B cell (primary cell): ENCODE measurements at regions not wholly inside any gene's neighbourhood (a gene's known extent, or its start where the extent isn't known, plus 50 kb on each side); places are given as distances from the start of the nearest gene placed in this dataset.

Experiments
- ATAC-seq: fragments of 200-7000 bp; cut with Tn5 transposase; one replicate; pipeline ENCODE4 v1.10.0; 2021; ENCODE audit warnings: low read depth, mild to moderate bottlenecking, moderate number of reproducible peaks, moderate library complexity
- CTCF ChIA-PET: fragments of 350-600 bp; sonication (Branson Sonifier 250); formaldehyde crosslinking; loops from one replicate; lab custom pipeline; 2021; ENCODE audit warnings: antibody characterized with exemption, inconsistent platforms; lab: Charles Lee
- POLR2A ChIA-PET: fragments of 350-600 bp; sonication (Branson Sonifier 250); formaldehyde crosslinking; loops from one replicate; lab custom pipeline; 2021; ENCODE audit warnings: antibody characterized with exemption; lab: Charles Lee
- DNase-seq: peaks from one replicate; pipeline ENCODE4 v3.0.0; 2013
- H2AFZ ChIP-seq: 2 replicates; pipeline ENCODE4 v1.6.1; 2012; ENCODE audit warnings: mild to moderate bottlenecking, low read depth, low read length; ENCODE audit not compliant: insufficient read depth, poor library complexity, severe bottlenecking
- H3K27ac ChIP-seq, 2 donors: 1 replicate in 1 of 2; 2 replicates in 1 of 2; pipeline ENCODE4 v1.5.1; 2012 to 2013; ENCODE audit warnings: low read length in 2 of 2, mild to moderate bottlenecking in 2 of 2, moderate library complexity in 1 of 2
- H3K27me3 ChIP-seq, 4 experiments: fragments of 200-600 bp in 1 of 4; sonication (generic) in 1 of 4; replicated peaks in 1 of 4; 1 replicate in 2 of 4; 2 replicates in 2 of 4; pipeline versions ENCODE4 v1.6.1 to v1.7.0; 2013 to 2016; ENCODE audit warnings: low read length in 3 of 4, mild to moderate bottlenecking in 2 of 4, mixed read lengths in 1 of 4, moderate library complexity in 1 of 4; ENCODE audit not compliant: insufficient read depth in 4 of 4, control insufficient read depth in 3 of 4; ENCODE audit errors: control extremely low read depth in 1 of 4
- H3K36me3 ChIP-seq, 2 experiments: replicated peaks in 1 of 2; 1 replicate in 1 of 2; 2 replicates in 1 of 2; pipeline versions ENCODE4 v1.6.1 to v1.7.1; 2013; ENCODE audit warnings: low read length in 1 of 2; ENCODE audit not compliant: insufficient read depth in 2 of 2, control insufficient read depth in 1 of 2; ENCODE audit errors: control extremely low read depth in 1 of 2, extremely low read depth in 1 of 2
- H3K4me1 ChIP-seq, 2 donors: fragments of 200-600 bp in 1 of 2; sonication (generic) in 1 of 2; 1 replicate in 1 of 2; 2 replicates in 1 of 2; pipeline versions ENCODE4 v1.5.1 to v1.6.1; 2013 to 2017; ENCODE audit warnings: low read length in 2 of 2; ENCODE audit not compliant: control insufficient read depth in 2 of 2, insufficient read depth in 2 of 2
- H3K4me2 ChIP-seq: replicated peaks from 2 replicates; pipeline ENCODE3; 2012; ENCODE audit warnings: mild to moderate bottlenecking, low read depth, low read length; ENCODE audit not compliant: poor library complexity, severe bottlenecking
- H3K4me3 ChIP-seq, 5 experiments: fragments of 200-600 bp in 1 of 5; sonication (generic) in 1 of 5; 1 replicate in 3 of 5; 2 replicates in 2 of 5; pipeline versions ENCODE4 v1.5.1 to v1.7.0; 2011 to 2016; ENCODE audit warnings: low read length in 4 of 5, mild to moderate bottlenecking in 4 of 5, low read depth in 2 of 5, control low read depth in 1 of 5, moderate library complexity in 1 of 5; ENCODE audit not compliant: insufficient read depth in 1 of 5; ENCODE audit errors: control extremely low read depth in 1 of 5, extremely low read depth in 1 of 5
- H3K79me2 ChIP-seq: fragments of 200-600 bp; sonication (generic); one replicate; pipeline ENCODE4 v1.6.0; 2016; ENCODE audit warnings: low read length; ENCODE audit not compliant: control insufficient read depth, insufficient read depth
- H3K9ac ChIP-seq: fragments of 200-600 bp; sonication (generic); 2 replicates; pipeline ENCODE4 v1.6.1; 2017; ENCODE audit warnings: mild to moderate bottlenecking, low read length, moderate library complexity
- H3K9me3 ChIP-seq, 3 donors: one replicate each; pipeline versions ENCODE4 v1.6.1 to v1.7.1; 2013; ENCODE audit warnings: low read length in 2 of 3; ENCODE audit not compliant: control insufficient read depth in 2 of 3, insufficient read depth in 1 of 3; ENCODE audit errors: control extremely low read depth in 1 of 3
- H4K20me1 ChIP-seq: 2 replicates; pipeline ENCODE4 v1.6.0; 2012; ENCODE audit warnings: mild to moderate bottlenecking, low read length; ENCODE audit not compliant: insufficient read depth, control insufficient read depth, poor library complexity, severe bottlenecking
- H3K27ac Mint-ChIP-seq: one replicate; pipeline ENCODE4 v1.8.0; 2021; ENCODE audit warnings: mixed read lengths
- H3K27me3 Mint-ChIP-seq: one replicate; pipeline ENCODE4 v1.8.0; 2021; ENCODE audit warnings: mixed read lengths
- H3K4me1 Mint-ChIP-seq: one replicate; pipeline ENCODE4 v1.8.0; 2021; ENCODE audit warnings: mixed read lengths
- H3K4me3 Mint-ChIP-seq: one replicate; pipeline ENCODE4 v1.8.0; 2021; ENCODE audit warnings: mixed read lengths
- H3K9me3 Mint-ChIP-seq: one replicate; pipeline ENCODE4 v1.8.0; 2022; ENCODE audit warnings: mixed read lengths; ENCODE audit not compliant: insufficient read depth
- EZH2 ChIP-seq: IDR thresholded peaks from 2 replicates; pipeline ENCODE4 v1.6.1; 2012; ENCODE audit warnings: borderline replicate concordance, low read depth, mild to moderate bottlenecking, moderate library complexity, low read length; ENCODE audit not compliant: insufficient read depth, poor library complexity, severe bottlenecking
- WGBS: methylation state at CpG from one replicate; pipeline ENCODE4 v1.1.5; 2013; ENCODE audit warnings: missing lambda C conversion rate; ENCODE audit not compliant: insufficient coverage; 5-methylcytosine and 5-hydroxymethylcytosine counted together
- intact Hi-C: fragments of 100-400 bp; cut with micrococcal nuclease; formaldehyde crosslinking; loops from one replicate; pipeline ENCODE4 v1.10.0; 2022
- TF ChIP-seq, protein P1 (sequence below): fragments of 200-600 bp; IDR thresholded peaks from one replicate; pipeline ENCODE4 v1.8.0; 2022; ENCODE audit warnings: antibody characterized with exemption, mild to moderate bottlenecking

DNA sequence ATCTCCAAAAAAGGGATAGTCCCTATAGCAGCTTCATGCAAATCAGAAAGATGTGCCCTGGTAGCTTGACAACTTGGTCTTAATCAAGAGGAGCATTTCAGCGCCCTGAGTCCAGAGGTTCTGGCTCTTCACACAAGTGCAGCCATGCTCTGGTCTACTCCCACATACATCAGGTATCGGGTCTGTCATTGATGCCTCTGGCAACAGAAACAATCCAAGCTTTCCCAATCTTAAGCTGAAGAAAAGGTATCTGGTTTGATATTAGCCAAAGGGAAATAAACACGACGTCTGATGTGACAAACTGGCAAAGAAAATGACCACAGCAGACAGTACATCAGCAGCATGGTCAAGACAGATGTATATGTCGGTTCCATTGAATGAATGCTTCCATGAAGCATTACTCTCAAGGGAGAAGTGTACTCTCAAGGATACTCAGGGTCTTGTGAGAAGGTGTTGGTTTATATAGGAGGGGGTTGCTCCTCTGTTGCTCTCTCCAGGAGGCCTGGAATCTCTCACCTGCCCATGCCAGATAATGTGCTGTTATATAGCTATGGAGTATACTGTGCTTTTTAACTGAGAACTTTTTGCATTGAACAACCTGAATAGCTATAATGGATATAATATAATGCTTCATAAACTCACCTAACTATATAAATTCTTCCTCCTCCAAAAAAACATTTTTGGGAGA is 879.6 kb upstream of the PCDH10 start:
- WGBS = 85% methylated on average over 4 of the region's 5 CpGs
- Histone ChIP-seq H3K9me3 (no peaks in the 10 kb centered on the region), H3K4me2 (no peak overlapping the region), H3K4me3 (no peak overlapping the region), H3K27me3 (no peaks in the 10 kb centered on the region), H3K4me1 (no peaks in the 10 kb centered on the region), H2AFZ (no peak overlapping the region), H4K20me1 (no peaks in the 10 kb centered on the region), H3K9ac (no peak overlapping the region), H3K79me2 (no peaks in the 10 kb centered on the region), H3K36me3 (no peaks in the 10 kb centered on the region), H3K27ac (no peak overlapping the region)
- Mint-ChIP-seq H3K27ac (no peak overlapping the region), H3K4me1 (no peaks in the 10 kb centered on the region), H3K9me3 (no peaks in the 10 kb centered on the region), H3K27me3 (no peaks in the 10 kb centered on the region), H3K4me3 (no peak overlapping the region)
- DNase-seq = no peak
- POLR2A ChIA-PET = no interaction called here
- no peak for ATAC-seq
- intact Hi-C loops = no loop called here
- TF ChIP-seq EZH2 = no peak
- TF ChIP-seq, protein P1, sequence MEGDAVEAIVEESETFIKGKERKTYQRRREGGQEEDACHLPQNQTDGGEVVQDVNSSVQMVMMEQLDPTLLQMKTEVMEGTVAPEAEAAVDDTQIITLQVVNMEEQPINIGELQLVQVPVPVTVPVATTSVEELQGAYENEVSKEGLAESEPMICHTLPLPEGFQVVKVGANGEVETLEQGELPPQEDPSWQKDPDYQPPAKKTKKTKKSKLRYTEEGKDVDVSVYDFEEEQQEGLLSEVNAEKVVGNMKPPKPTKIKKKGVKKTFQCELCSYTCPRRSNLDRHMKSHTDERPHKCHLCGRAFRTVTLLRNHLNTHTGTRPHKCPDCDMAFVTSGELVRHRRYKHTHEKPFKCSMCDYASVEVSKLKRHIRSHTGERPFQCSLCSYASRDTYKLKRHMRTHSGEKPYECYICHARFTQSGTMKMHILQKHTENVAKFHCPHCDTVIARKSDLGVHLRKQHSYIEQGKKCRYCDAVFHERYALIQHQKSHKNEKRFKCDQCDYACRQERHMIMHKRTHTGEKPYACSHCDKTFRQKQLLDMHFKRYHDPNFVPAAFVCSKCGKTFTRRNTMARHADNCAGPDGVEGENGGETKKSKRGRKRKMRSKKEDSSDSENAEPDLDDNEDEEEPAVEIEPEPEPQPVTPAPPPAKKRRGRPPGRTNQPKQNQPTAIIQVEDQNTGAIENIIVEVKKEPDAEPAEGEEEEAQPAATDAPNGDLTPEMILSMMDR = no peak
- CTCF ChIA-PET = no interaction called here

DNA sequence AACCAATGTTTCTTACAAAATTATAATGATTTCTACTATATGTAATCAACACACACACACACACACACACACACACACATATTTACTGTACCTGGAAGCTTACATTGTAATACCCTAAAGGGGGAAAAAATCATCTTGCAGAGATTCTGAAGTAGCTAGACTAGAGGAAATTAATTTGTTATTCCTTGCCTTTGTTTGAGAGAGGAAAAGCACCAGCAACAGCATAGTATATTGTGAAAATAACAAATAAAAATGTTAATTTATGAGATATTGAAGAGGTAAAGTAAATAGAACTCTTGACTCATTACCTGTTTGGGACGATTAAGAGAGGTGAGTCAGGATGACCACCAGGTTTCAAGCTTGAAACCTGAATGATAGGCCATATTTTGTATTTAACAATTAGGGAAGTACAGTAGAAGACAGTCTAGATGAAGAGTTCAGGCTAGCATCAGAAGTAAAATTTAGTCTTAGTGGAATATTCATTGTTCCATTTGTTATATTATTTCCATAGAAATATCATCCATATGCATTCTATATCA is 873.4 kb upstream of the PCDH10 start:
- Histone ChIP-seq H3K36me3 (no peaks in the 10 kb centered on the region), H2AFZ (no peak overlapping the region), H3K4me2 (no peak overlapping the region), H3K27ac (no peak overlapping the region), H4K20me1 (no peaks in the 10 kb centered on the region), H3K9me3 (no peaks in the 10 kb centered on the region), H3K4me3 (no peak overlapping the region), H3K4me1 (no peaks in the 10 kb centered on the region), H3K9ac (no peak overlapping the region), H3K79me2 (no peaks in the 10 kb centered on the region), H3K27me3 (no peaks in the 10 kb centered on the region)
- no peaks in the 10 kb centered on the region for H3K9me3 Mint-ChIP-seq
- no peaks in the 10 kb centered on the region for H3K4me1 Mint-ChIP-seq
- intact Hi-C loops = no loop called here
- no peak overlapping the region for H3K4me3 Mint-ChIP-seq
- WGBS = 71% methylated on average over 1 of the region's 1 CpG
- TF ChIP-seq, protein P1 = no peak
- TF ChIP-seq EZH2 = no peak
- ChIA-PET CTCF (no interaction called here), POLR2A (no interaction called here)
- H3K27me3 Mint-ChIP-seq = no peaks in the 10 kb centered on the region
- no peak overlapping the region for H3K27ac Mint-ChIP-seq
- DNase-seq = no peak
- ATAC-seq = no peak
